ENCODE measurements at regions not wholly inside any gene's neighbourhood (a gene's known extent, or its start where the extent isn't known, plus 50 kb on each side); places are given as distances from the start of the nearest gene placed in this dataset.

- H3K27me3 ChIP-seq (ENCODE audit: control insufficient read depth, insufficient read depth, low read length): no peaks in the 10 kb centered on the region
- H3K4me3 ChIP-seq (ENCODE audit: low read length): no peak overlapping the region
- WGBS (ENCODE audit: insufficient coverage, insufficient read length): no CpG with 5 or more reads among the region's 2 CpGs
Measured at GRCh38 chr4:92199135-92199534, 104.6 kb upstream of the GRID2 start.

DNA sequence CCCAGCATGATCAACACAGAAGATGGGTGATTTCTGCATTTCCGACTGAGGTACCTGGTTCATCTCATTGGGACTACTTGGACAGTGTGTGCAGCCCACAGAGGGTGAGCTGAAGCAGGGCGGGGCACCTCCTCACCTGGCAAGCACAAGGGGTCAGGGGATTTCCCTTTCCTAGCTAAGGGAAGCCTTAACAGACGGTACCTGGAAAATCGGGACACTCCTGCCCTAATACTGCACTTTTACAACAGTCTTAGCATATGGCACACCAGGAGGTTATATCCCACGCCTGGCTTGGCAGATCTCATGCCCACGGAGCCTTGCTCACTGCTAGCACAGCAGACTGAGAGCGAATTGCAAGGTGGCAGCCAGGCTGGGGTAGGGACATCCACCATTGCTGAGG lies 92.9 kb upstream of the GRID2 start:
- no peaks in the 10 kb centered on the region for H3K36me3 ChIP-seq (ENCODE audit: control insufficient read depth, insufficient read depth, low read length)
- DNase-seq (ENCODE audit: low read depth, low spot score): no peak
- no peaks in the 10 kb centered on the region for H3K27me3 ChIP-seq (ENCODE audit: control insufficient read depth, insufficient read depth, low read length)
- H3K4me1 ChIP-seq (ENCODE audit: control insufficient read depth, insufficient read depth, low read length): no peaks in the 10 kb centered on the region
- H3K4me3 ChIP-seq (ENCODE audit: low read length): no peak overlapping the region
- no peak overlapping the region for H3K27ac ChIP-seq (ENCODE audit: low read length)
- no peaks in the 10 kb centered on the region for H3K9me3 ChIP-seq (ENCODE audit: control insufficient read depth, insufficient read depth, low read length)
- WGBS (ENCODE audit: insufficient coverage, insufficient read length): no CpG with 5 or more reads among the region's 7 CpGs

More at GRCh38 chr4:92199135-92199534, 104.6 kb upstream of the GRID2 start:
- Histone ChIP-seq H3K9me3 (ENCODE audit: control insufficient read depth, insufficient read depth, low read length) (no peaks in the 10 kb centered on the region), H3K4me1 (ENCODE audit: control insufficient read depth, insufficient read depth, low read length) (no peaks in the 10 kb centered on the region), H3K27ac (ENCODE audit: low read length) (no peak overlapping the region), H3K36me3 (ENCODE audit: control insufficient read depth, insufficient read depth, low read length) (no peaks in the 10 kb centered on the region)
- no peak for DNase-seq (ENCODE audit: low read depth, low spot score)

- Histone ChIP-seq H3K4me3 (ENCODE audit: low read length) (no peak overlapping the region), H3K4me1 (ENCODE audit: control insufficient read depth, insufficient read depth, low read length) (no peaks in the 10 kb centered on the region), H3K36me3 (ENCODE audit: control insufficient read depth, insufficient read depth, low read length) (no peaks in the 10 kb centered on the region), H3K9me3 (ENCODE audit: control insufficient read depth, insufficient read depth, low read length) (no peaks in the 10 kb centered on the region), H3K27me3 (ENCODE audit: control insufficient read depth, insufficient read depth, low read length) (no peaks in the 10 kb centered on the region), H3K27ac (ENCODE audit: low read length) (no peak overlapping the region)
- WGBS (ENCODE audit: insufficient coverage, insufficient read length): 100% methylated on average over 1 of the region's 4 CpGs
- DNase-seq (ENCODE audit: low read depth, low spot score): no peak
Measured at GRCh38 chr4:92215476-92215875, 88.3 kb upstream of the GRID2 start.

- DNase-seq (ENCODE audit: low read depth, low spot score): no peak
- no peak overlapping the region for H3K27ac ChIP-seq (ENCODE audit: low read length)
- WGBS (ENCODE audit: insufficient coverage, insufficient read length): no CpG with 5 or more reads among the region's 1 CpG
- no peaks in the 10 kb centered on the region for H3K4me1 ChIP-seq (ENCODE audit: control insufficient read depth, insufficient read depth, low read length)
- H3K9me3 ChIP-seq (ENCODE audit: control insufficient read depth, insufficient read depth, low read length): no peaks in the 10 kb centered on the region
- H3K27me3 ChIP-seq (ENCODE audit: control insufficient read depth, insufficient read depth, low read length): no peaks in the 10 kb centered on the region
- H3K4me3 ChIP-seq (ENCODE audit: low read length): no peak overlapping the region
- H3K36me3 ChIP-seq (ENCODE audit: control insufficient read depth, insufficient read depth, low read length): no peaks in the 10 kb centered on the region
Measured at GRCh38 chr4:92231511-92231910, 72.3 kb upstream of the GRID2 start.

- DNase-seq (ENCODE audit: low read depth, low spot score): no peak
- Histone ChIP-seq H3K9me3 (ENCODE audit: control insufficient read depth, insufficient read depth, low read length) (no peaks in the 10 kb centered on the region), H3K4me3 (ENCODE audit: low read length) (no peak overlapping the region), H3K36me3 (ENCODE audit: control insufficient read depth, insufficient read depth, low read length) (no peaks in the 10 kb centered on the region), H3K27me3 (ENCODE audit: control insufficient read depth, insufficient read depth, low read length) (no peaks in the 10 kb centered on the region), H3K27ac (ENCODE audit: low read length) (no peak overlapping the region), H3K4me1 (ENCODE audit: control insufficient read depth, insufficient read depth, low read length) (no peaks in the 10 kb centered on the region)
Measured at GRCh38 chr4:92232566-92232965, 71.2 kb upstream of the GRID2 start.

DNA sequence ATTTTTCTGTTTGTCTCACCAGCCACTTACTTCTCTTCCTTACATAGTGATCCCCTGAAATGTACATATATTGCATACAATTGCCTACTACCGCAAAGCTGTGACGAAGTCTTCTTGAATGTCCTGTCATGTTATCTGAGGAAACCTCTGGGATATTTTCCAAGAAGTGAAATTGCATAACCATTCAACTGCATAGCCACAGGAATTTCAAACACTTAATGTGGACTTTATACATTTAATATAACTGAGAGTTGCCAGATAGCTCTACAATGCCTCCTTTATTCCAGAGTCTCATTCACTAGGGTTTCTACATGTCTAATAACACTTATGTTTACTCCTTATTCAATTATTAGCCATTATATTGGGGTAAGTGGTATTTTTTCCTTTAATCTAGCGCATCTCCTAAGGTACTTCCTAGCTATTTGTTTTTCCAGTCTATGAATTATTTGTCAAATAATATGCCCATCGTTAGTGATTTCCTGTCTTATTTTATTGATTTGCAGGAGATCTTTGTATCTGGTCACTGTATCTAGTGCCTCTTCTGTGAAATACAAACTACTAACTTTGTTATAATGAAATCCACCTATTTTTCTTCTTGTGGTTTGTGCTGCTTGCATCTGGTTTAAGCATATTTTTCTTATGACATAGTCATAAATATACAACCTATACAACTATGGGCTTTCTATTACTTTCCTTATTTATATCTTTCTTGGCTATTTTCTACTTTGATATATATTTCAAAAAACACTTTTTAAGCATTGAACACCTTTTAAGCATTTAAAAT lies 69.2 kb upstream of the GRID2 start:
- Histone ChIP-seq H3K9me3 (ENCODE audit: control insufficient read depth, insufficient read depth, low read length) (no peaks in the 10 kb centered on the region), H3K36me3 (ENCODE audit: control insufficient read depth, insufficient read depth, low read length) (no peaks in the 10 kb centered on the region), H3K4me3 (ENCODE audit: low read length) (no peak overlapping the region), H3K27me3 (ENCODE audit: control insufficient read depth, insufficient read depth, low read length) (no peaks in the 10 kb centered on the region), H3K27ac (ENCODE audit: low read length) (no peak overlapping the region), H3K4me1 (ENCODE audit: control insufficient read depth, insufficient read depth, low read length) (no peaks in the 10 kb centered on the region)
- DNase-seq (ENCODE audit: low read depth, low spot score): no peak
- no CpG with 5 or more reads among the region's 4 CpGs for WGBS (ENCODE audit: insufficient coverage, insufficient read length)

DNA sequence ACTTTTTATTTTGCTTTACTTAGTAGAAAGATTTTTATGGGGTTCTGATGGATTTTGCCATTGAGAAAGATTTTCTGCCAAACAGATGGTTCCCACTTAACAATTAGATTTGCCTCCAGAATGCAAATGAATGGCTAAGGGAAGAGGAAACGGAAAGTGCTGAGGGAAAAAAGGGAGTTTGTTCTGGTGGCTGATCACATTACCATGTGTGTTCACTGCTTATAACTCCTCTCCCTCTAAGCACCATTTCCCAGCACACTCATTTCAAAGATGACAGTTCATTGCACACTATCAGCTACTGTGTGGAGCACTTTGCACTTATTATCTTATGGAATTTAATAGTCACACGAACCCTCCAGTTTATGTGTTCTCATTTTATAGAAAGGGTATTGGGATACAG lies 68.0 kb upstream of the GRID2 start:
- WGBS (ENCODE audit: insufficient coverage, insufficient read length): no CpG with 5 or more reads among the region's 2 CpGs
- Histone ChIP-seq H3K36me3 (ENCODE audit: control insufficient read depth, insufficient read depth, low read length) (no peaks in the 10 kb centered on the region), H3K27ac (ENCODE audit: low read length) (no peak overlapping the region), H3K4me3 (ENCODE audit: low read length) (no peak overlapping the region), H3K4me1 (ENCODE audit: control insufficient read depth, insufficient read depth, low read length) (no peaks in the 10 kb centered on the region), H3K27me3 (ENCODE audit: control insufficient read depth, insufficient read depth, low read length) (no peaks in the 10 kb centered on the region), H3K9me3 (ENCODE audit: control insufficient read depth, insufficient read depth, low read length) (no peaks in the 10 kb centered on the region)
- no peak for DNase-seq (ENCODE audit: low read depth, low spot score)

DNA sequence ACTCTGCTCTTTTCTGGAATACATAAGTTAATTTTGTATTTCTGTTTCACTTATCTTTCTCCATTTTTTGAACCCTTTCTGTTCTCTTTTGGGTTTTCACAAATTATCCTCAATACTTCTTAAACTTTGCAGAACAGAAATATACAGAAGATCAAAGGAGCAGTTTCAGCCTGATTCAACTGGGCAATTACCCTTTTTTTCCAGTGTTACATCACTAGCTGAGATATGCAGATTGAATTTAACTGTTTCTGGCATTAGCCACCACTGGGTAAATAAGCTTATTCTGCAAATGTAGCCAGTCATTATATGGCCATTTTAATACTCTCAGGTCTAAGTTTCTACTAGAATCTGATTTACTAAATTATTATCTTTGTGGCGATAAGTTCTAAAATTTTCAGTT lies 66.9 kb upstream of the GRID2 start:
- Histone ChIP-seq H3K4me1 (ENCODE audit: control insufficient read depth, insufficient read depth, low read length) (no peaks in the 10 kb centered on the region), H3K27me3 (ENCODE audit: control insufficient read depth, insufficient read depth, low read length) (no peaks in the 10 kb centered on the region), H3K36me3 (ENCODE audit: control insufficient read depth, insufficient read depth, low read length) (no peaks in the 10 kb centered on the region), H3K27ac (ENCODE audit: low read length) (no peak overlapping the region), H3K9me3 (ENCODE audit: control insufficient read depth, insufficient read depth, low read length) (no peaks in the 10 kb centered on the region), H3K4me3 (ENCODE audit: low read length) (no peak overlapping the region)
- WGBS (ENCODE audit: insufficient coverage, insufficient read length): no CpG with 5 or more reads among the region's 1 CpG
- DNase-seq (ENCODE audit: low read depth, low spot score): no peak

- DNase-seq (ENCODE audit: low read depth, low spot score): no peak
- no peaks in the 10 kb centered on the region for H3K4me1 ChIP-seq (ENCODE audit: control insufficient read depth, insufficient read depth, low read length)
- H3K36me3 ChIP-seq (ENCODE audit: control insufficient read depth, insufficient read depth, low read length): no peaks in the 10 kb centered on the region
Measured at GRCh38 chr4:92237559-92237958, 66.2 kb upstream of the GRID2 start.

DNA sequence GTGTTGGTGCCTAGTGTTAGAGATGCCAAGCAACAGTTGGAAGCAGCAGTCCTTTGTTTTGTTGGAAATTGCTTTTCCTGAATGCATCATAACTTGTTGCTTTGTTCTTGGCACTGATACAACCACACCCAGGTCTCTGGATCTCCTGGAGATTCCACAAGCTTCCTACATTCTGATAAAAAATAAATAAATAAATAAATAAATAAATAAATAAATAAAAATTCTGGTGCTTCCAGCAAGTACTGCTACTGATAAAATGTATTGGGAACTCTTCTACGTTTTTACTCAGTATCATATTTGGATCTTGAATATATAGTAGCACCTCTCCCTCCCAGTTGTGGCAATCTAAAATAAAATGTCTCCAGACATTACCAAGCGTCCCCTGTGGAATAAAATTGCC lies 62.7 kb upstream of the GRID2 start:
- no peak for DNase-seq (ENCODE audit: low read depth, low spot score)
- Histone ChIP-seq H3K9me3 (ENCODE audit: control insufficient read depth, insufficient read depth, low read length) (no peaks in the 10 kb centered on the region), H3K4me1 (ENCODE audit: control insufficient read depth, insufficient read depth, low read length) (no peaks in the 10 kb centered on the region), H3K4me3 (ENCODE audit: low read length) (no peak overlapping the region), H3K36me3 (ENCODE audit: control insufficient read depth, insufficient read depth, low read length) (no peaks in the 10 kb centered on the region), H3K27ac (ENCODE audit: low read length) (no peak overlapping the region), H3K27me3 (ENCODE audit: control insufficient read depth, insufficient read depth, low read length) (no peaks in the 10 kb centered on the region)
- WGBS (ENCODE audit: insufficient coverage, insufficient read length): no CpG with 5 or more reads among the region's 2 CpGs

More at GRCh38 chr4:92237559-92237958, 66.2 kb upstream of the GRID2 start:
- no peak overlapping the region for H3K27ac ChIP-seq (ENCODE audit: low read length)
- no peak overlapping the region for H3K4me3 ChIP-seq (ENCODE audit: low read length)
- no peaks in the 10 kb centered on the region for H3K9me3 ChIP-seq (ENCODE audit: control insufficient read depth, insufficient read depth, low read length)
- no peaks in the 10 kb centered on the region for H3K27me3 ChIP-seq (ENCODE audit: control insufficient read depth, insufficient read depth, low read length)

DNA sequence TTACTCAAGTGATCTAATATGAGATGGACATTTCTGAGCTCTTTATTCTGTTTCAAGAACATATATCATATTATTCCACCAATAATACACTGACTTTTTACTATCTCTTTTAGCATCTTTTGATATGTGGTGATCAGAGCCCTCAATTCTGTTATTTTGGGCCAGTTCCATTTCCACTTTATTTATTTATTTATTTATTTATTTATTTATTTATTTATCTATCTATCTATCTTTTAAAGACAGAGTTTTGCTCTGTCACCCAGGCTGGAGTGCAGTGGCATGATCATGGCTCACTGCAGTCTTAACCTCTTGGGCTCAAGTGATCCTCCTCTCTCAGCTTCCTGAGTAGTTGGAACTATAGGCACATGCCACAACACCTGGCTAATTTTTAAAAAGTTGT lies 57.4 kb upstream of the GRID2 start:
- H3K4me3 ChIP-seq (ENCODE audit: low read length): no peak overlapping the region
- H3K4me1 ChIP-seq (ENCODE audit: control insufficient read depth, insufficient read depth, low read length): no peaks in the 10 kb centered on the region

More for the DNA sequence above, 57.4 kb upstream of the GRID2 start:
- no peaks in the 10 kb centered on the region for H3K9me3 ChIP-seq (ENCODE audit: control insufficient read depth, insufficient read depth, low read length)
- no peak for DNase-seq (ENCODE audit: low read depth, low spot score)
- H3K27ac ChIP-seq (ENCODE audit: low read length): no peak overlapping the region
- no peaks in the 10 kb centered on the region for H3K36me3 ChIP-seq (ENCODE audit: control insufficient read depth, insufficient read depth, low read length)
- no peaks in the 10 kb centered on the region for H3K27me3 ChIP-seq (ENCODE audit: control insufficient read depth, insufficient read depth, low read length)

Data from iPS DF 6.9 (cell line).